GM13976 (cell line): ENCODE measurements at regions not wholly inside any gene's neighbourhood (a gene's known extent, or its start where the extent isn't known, plus 50 kb on each side); places are given as distances from the start of the nearest gene placed in this dataset.
"Not testable (repeated sequence)": the region's sequence is repeated elsewhere in the genome, so short reads cannot be mapped to it uniquely, and the experiment has no call there.

Experiments
- DNase-seq: peaks from one replicate; pipeline ENCODE4 v3.0.0; 2012; ENCODE audit warnings: low spot score
- CTCF ChIP-seq: IDR thresholded peaks from 2 replicates; pipeline ENCODE4 v1.5.1; 2012; ENCODE audit warnings: borderline replicate concordance, mild to moderate bottlenecking; ENCODE audit not compliant: insufficient read depth; ENCODE audit errors: extremely low read depth, missing control alignments, control extremely low read depth
- in situ Hi-C: fragments of 300-500 bp; cut with MboI; formaldehyde crosslinking; loops from one replicate; pipeline ENCODE4 v1.12.0; 2022; ENCODE audit warnings: low sequenced_read_pairs, mixed read lengths, inconsistent platforms; ENCODE audit not compliant: unreplicated experiment

GRCh38 chr22:48302657-48303368 is 1524.9 kb downstream of the BRD1 start:
- in situ Hi-C loops = no loop called here

GRCh38 chr22:48301908-48302307 is 1525.8 kb downstream of the BRD1 start:
- TF ChIP-seq CTCF = no peak
- in situ Hi-C loops = no loop called here
- DNase-seq = no peak

More at GRCh38 chr22:48302657-48303368, 1524.9 kb downstream of the BRD1 start:
- no peak for TF ChIP-seq CTCF
- DNase-seq = peak; percentile 18

- TF ChIP-seq CTCF = no peak
- in situ Hi-C loops = no loop called here
These were observed 1526.3 kb downstream of the BRD1 start for GRCh38 chr22:48301421-48301820.

GRCh38 chr22:48300877-48301276 is 1526.8 kb downstream of the BRD1 start:
- no peak for TF ChIP-seq CTCF
- in situ Hi-C loops = no loop called here
- DNase-seq = peak; percentile 19

More at GRCh38 chr22:48301421-48301820, 1526.3 kb downstream of the BRD1 start:
- peak; percentile 16 for DNase-seq

GRCh38 chr22:48299801-48300200 is 1527.9 kb downstream of the BRD1 start:
- DNase-seq = no peak
- in situ Hi-C loops = no loop called here
- no peak for TF ChIP-seq CTCF

DNA sequence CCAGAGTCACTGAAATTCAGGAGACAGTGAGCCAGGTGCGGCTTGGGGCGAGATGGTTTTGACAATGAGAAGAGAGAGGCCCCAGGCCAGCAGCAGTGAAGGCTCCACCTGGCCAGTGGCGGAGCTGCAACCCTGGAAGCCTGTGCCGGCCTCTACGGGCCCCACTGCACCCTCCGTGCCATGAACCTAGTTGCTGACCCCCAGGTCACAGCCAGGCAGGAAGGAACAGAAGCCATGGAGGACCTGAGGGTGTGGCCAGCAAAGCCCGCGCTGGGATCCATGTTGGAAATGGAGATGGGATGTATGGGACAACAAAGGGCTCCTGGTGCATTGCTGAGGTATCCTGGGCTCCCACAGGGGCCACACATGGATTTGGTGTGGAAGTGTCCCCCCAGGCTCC is 1528.5 kb downstream of the BRD1 start:
- in situ Hi-C loops = no loop called here
- no peak for DNase-seq
- no peak for TF ChIP-seq CTCF

DNA sequence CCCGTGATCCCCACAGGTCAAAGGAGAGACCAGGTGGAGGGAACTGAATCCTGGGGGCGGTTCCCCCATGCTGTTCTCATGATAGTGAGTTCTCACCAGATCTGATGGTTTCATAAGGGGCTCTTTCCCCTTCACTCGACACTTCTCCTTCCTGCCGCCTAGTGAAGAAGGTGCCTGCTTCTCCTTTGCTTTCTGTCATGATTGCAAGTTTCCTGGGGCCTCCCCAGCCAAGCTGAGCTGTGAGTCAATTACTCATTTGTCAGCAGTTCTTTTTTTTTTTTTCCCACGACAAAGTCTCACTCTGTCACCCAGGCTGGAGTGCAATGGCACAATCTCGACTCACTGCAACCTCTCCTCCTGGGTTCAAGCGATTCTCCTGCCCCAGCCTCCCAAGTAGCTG is 1530.4 kb downstream of the BRD1 start:
- no peak for DNase-seq
- TF ChIP-seq CTCF = no peak
- in situ Hi-C loops = no loop called here

DNA sequence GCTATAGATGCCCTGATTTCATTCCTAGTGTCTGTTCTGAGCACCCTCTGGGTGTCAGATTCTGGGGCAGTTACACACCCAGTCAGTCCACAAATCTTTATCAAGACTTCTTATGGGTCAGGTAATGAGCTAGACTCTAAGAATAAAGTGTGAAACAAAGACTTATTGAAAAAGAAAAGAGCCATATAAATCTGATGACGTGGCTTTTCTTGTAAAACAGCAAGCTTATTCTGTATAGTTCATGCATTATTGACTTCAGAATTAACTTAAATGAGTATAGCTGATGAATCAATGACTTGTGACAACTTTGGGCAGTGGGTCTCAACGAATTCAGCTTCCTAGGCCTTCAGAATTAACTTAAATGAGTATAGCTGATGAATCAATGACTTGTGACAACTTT is 1527.5 kb downstream of the TBC1D22A start:
- in situ Hi-C loops = not testable (repeated sequence)

More for the DNA sequence above, 1527.5 kb downstream of the TBC1D22A start:
- not testable (repeated sequence) for DNase-seq
